SK-N-SH (cell line): ENCODE measurements at regions not wholly inside any gene's neighbourhood (a gene's known extent, or its start where the extent isn't known, plus 50 kb on each side); places are given as distances from the start of the nearest gene placed in this dataset.

Experiments used
- CTCF ChIA-PET: fragments of 300-600, 350-600 bp; formaldehyde crosslinking; extraction: SDS; loops from one replicate; lab custom pipeline; 2021; lab: Yijun Ruan, JAX
- POLR2A ChIA-PET: fragments of 350-600 bp; sonication (Branson Sonifier 250); formaldehyde crosslinking; extraction: SDS; loops from one replicate; lab custom pipeline; 2020; ENCODE audit warnings: antibody characterized with exemption, inconsistent platforms; lab: Yijun Ruan, JAX
- DNase-seq: peaks from one replicate; pipeline ENCODE4 v3.0.0; 2012
- H2AFZ ChIP-seq: fragments of 200-600 bp; sonication (generic); 2 replicates; pipeline ENCODE4 v1.8.1; 2016; ENCODE audit warnings: antibody characterized with exemption, mild to moderate bottlenecking, low read depth
- H3F3A ChIP-seq: fragments of 200-600 bp; sonication (generic); replicated peaks from 2 replicates; pipeline ENCODE3; 2016; ENCODE audit warnings: antibody characterized with exemption, mild to moderate bottlenecking; ENCODE audit not compliant: insufficient read depth
- H3K27ac ChIP-seq, 2 experiments: fragments of 200-500 bp in 1 of 2; fragments of 200-600 bp in 1 of 2; sonication (Bioruptor generic) in 1 of 2; sonication (generic), shearing (Covaris generic) in 1 of 2; 2 replicates each; pipeline versions ENCODE4 v1.5.1 to v1.6.1; 2014 to 2016; ENCODE audit warnings: low read depth in 2 of 2, inconsistent platforms in 1 of 2, low read length in 1 of 2, mild to moderate bottlenecking in 1 of 2, mixed read lengths in 1 of 2
- H3K27me3 ChIP-seq: fragments of 200-600 bp; sonication (generic), shearing (Covaris generic); 2 replicates; pipeline ENCODE4 v1.6.1; 2016; ENCODE audit warnings: mixed run types; ENCODE audit not compliant: insufficient read depth
- H3K36me3 ChIP-seq, 2 experiments: fragments of 200-500 bp in 1 of 2; fragments of 200-600 bp in 1 of 2; sonication (Bioruptor generic) in 1 of 2; sonication (generic) in 1 of 2; replicated peaks in 1 of 2; 2 replicates each; pipeline versions ENCODE3 to v1.5.1; 2014 to 2016; ENCODE audit warnings: low read length in 1 of 2, mild to moderate bottlenecking in 1 of 2; ENCODE audit not compliant: insufficient read depth in 2 of 2, control insufficient read depth in 1 of 2
- H3K4me1 ChIP-seq, 2 experiments: fragments of 200-500 bp in 1 of 2; fragments of 200-600 bp in 1 of 2; sonication (Bioruptor generic) in 1 of 2; sonication (generic), shearing (Covaris generic) in 1 of 2; 2 replicates each; pipeline versions ENCODE4 v1.5.1 to v1.6.1; 2014 to 2016; ENCODE audit warnings: low read depth in 1 of 2, low read length in 1 of 2, mixed run types in 1 of 2; ENCODE audit not compliant: insufficient read depth in 2 of 2, control insufficient read depth in 1 of 2
- H3K4me2 ChIP-seq: fragments of 200-600 bp; sonication (generic), shearing (Covaris generic); 2 replicates; pipeline ENCODE4 v1.6.1; 2017; ENCODE audit warnings: mixed run types
- H3K4me3 ChIP-seq, 2 experiments: fragments of 200-500 bp in 1 of 2; fragments of 200-600 bp in 1 of 2; sonication (Bioruptor generic) in 1 of 2; sonication (generic), shearing (Covaris generic) in 1 of 2; 2 replicates each; pipeline versions ENCODE4 v1.5.1 to v1.8.1; 2014 to 2016; ENCODE audit warnings: low read depth in 2 of 2, inconsistent platforms in 1 of 2, low read length in 1 of 2, mild to moderate bottlenecking in 1 of 2, mixed read lengths in 1 of 2, moderate library complexity in 1 of 2
- H3K79me2 ChIP-seq: fragments of 200-600 bp; sonication (generic); 2 replicates; pipeline ENCODE4 v1.8.1; 2017; ENCODE audit warnings: mild to moderate bottlenecking; ENCODE audit not compliant: insufficient read depth
- H3K9ac ChIP-seq: fragments of 200-600 bp; sonication (generic); 2 replicates; pipeline ENCODE4 v1.6.1; 2017; ENCODE audit warnings: mixed run types
- H3K9me2 ChIP-seq: fragments of 200-600 bp; sonication (generic); 2 replicates; pipeline ENCODE4 v1.6.1; 2017; ENCODE audit warnings: mixed run types
- H3K9me3 ChIP-seq: fragments of 200-600 bp; sonication (generic); 2 replicates; pipeline ENCODE4 v1.6.1; 2017; ENCODE audit warnings: mixed run types, mild to moderate bottlenecking, moderate library complexity
- H4K20me1 ChIP-seq: fragments of 200-600 bp; sonication (generic); 2 replicates; pipeline ENCODE4 v1.6.1; 2017; ENCODE audit warnings: mild to moderate bottlenecking, mixed run types; ENCODE audit not compliant: insufficient read depth
- ELF1 ChIP-seq: IDR thresholded peaks from 2 replicates; pipeline ENCODE4 v1.4.0; 2012
- EP300 ChIP-seq, 2 experiments: IDR thresholded peaks; 2 replicates each; pipeline versions ENCODE4 v1.4.0 to v1.6.1; 2012; ENCODE audit warnings: borderline replicate concordance in 1 of 2, low read depth in 1 of 2, low read length in 1 of 2
- EZH2phosphoT487 ChIP-seq: fragments of 200-600 bp; sonication (generic); IDR thresholded peaks from 2 replicates; pipeline ENCODE4 v1.6.1; 2017; ENCODE audit warnings: low read depth, mixed run types, mild to moderate bottlenecking, antibody characterized with exemption, moderate library complexity, borderline replicate concordance
- FOSL2 ChIP-seq: IDR thresholded peaks from 2 replicates; pipeline ENCODE4 v1.4.0; 2012; ENCODE audit warnings: low read depth, mild to moderate bottlenecking, moderate library complexity, borderline replicate concordance
- FOXM1 ChIP-seq: IDR thresholded peaks from 2 replicates; pipeline ENCODE4 v1.4.0; 2012; ENCODE audit warnings: low read depth, mild to moderate bottlenecking
- IRF3 ChIP-seq: fragments of 150-350 bp; IDR thresholded peaks from 2 replicates; pipeline ENCODE4 v1.6.1; 2016; ENCODE audit warnings: mild to moderate bottlenecking, low read depth, low read length
- JUND ChIP-seq: IDR thresholded peaks from 2 replicates; pipeline ENCODE4 v1.4.0; 2012
- MXI1 ChIP-seq: IDR thresholded peaks from 2 replicates; pipeline ENCODE4 v1.6.1; 2012; ENCODE audit warnings: mild to moderate bottlenecking, low read depth, low read length, improper control_type of control experiment
- NFIC ChIP-seq: IDR thresholded peaks from 2 replicates; pipeline ENCODE4 v1.4.0; 2012; ENCODE audit warnings: borderline replicate concordance
- POLR2AphosphoS5 ChIP-seq: IDR thresholded peaks from 2 replicates; pipeline ENCODE4 v1.6.1; 2012; ENCODE audit warnings: low read depth, low read length
- RAD21 ChIP-seq: IDR thresholded peaks from 2 replicates; pipeline ENCODE4 v1.6.1; 2012; ENCODE audit warnings: mild to moderate bottlenecking, low read length
- RXRA ChIP-seq: IDR thresholded peaks from 2 replicates; pipeline ENCODE4 v1.4.0; 2012; ENCODE audit warnings: low read depth, mild to moderate bottlenecking, borderline replicate concordance
- SIN3A ChIP-seq: IDR thresholded peaks from 2 replicates; pipeline ENCODE4 v1.6.1; 2012; ENCODE audit warnings: low read depth, mild to moderate bottlenecking, low read length, moderate library complexity, borderline replicate concordance
- SMC3 ChIP-seq: IDR thresholded peaks from 2 replicates; pipeline ENCODE4 v1.6.1; 2012; ENCODE audit warnings: low read depth, low read length, improper control_type of control experiment
- TCF12 ChIP-seq: IDR thresholded peaks from 2 replicates; pipeline ENCODE4 v1.4.0; 2012
- TEAD4 ChIP-seq: IDR thresholded peaks from 2 replicates; pipeline ENCODE4 v1.4.0; 2012; ENCODE audit warnings: mild to moderate bottlenecking, borderline replicate concordance; ENCODE audit not compliant: insufficient read depth
- WGBS: methylation state at CpG from one replicate; pipeline ENCODE4 v1.1.6; 2017; ENCODE audit warnings: low lambda C conversion rate; 5-methylcytosine and 5-hydroxymethylcytosine counted together
- TF ChIP-seq, protein P1 (sequence below): IDR thresholded peaks from 2 replicates; pipeline ENCODE4; 2012
- TF ChIP-seq, protein P2 (sequence below): IDR thresholded peaks from 2 replicates; pipeline ENCODE4 v1.6.1; 2012; ENCODE audit warnings: mild to moderate bottlenecking, low read depth, low read length, moderate library complexity
- TF ChIP-seq, protein P3 (sequence below): IDR thresholded peaks from 2 replicates; pipeline ENCODE4 v1.4.0; 2012; ENCODE audit warnings: low read depth, borderline replicate concordance
- TF ChIP-seq, protein P4 (sequence below): fragments of 150-350 bp; IDR thresholded peaks from 2 replicates; pipeline ENCODE4 v1.6.1; 2017; ENCODE audit warnings: antibody characterized with exemption, low read length, low read depth, borderline replicate concordance

DNA sequence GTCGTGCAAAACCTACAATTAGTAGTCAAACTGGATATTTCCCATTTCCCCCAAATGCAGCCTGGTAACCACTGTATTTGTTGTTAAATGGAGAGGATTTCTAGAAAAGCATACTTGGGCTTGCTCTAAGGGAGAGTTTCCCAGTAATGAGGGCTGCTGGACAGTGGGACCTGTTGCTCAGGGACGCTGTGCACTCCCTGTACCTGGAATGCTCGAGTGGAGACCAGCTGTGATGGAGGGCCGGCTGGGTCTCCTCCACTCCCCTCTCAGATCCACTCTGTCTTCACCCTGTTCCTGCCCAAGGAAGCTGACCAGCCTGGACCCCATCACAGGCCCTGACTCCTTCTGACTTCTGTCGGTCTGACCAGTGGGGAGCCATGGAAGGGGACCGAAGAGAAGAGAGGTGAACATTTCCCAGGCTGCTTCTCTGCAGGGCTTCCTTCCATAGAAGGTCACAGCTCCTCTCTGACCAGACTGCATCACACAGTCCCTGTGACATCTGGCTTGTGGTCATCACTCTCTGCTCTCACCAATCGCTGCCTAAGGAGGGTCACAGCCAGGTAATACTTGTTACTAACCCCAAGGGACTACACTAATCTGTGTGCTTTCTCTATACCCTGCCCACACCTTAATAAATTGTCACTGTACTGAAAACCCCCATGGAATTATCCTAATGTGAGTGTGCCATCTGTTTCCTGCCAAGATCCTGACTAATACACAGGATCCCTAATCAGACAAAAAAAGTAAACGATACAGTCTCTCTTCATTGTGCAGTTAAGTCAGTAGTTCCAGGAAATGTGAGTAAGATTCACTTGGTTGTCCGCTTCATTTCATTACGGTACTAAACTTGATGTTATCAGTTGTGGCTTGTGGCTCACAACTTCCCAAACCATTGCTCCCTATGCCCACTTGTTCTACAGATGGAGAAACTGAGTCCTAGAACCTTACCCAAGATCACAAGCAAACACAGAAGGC, 102.4 kb downstream of the CCT6B start:
- Histone ChIP-seq H3K27me3 (no peaks in the 10 kb centered on the region), H3K4me3 (no peak overlapping the region), H3K4me1 (no peaks in the 10 kb centered on the region; a peak in 1 of 4 replicates), H3K9ac (no peak overlapping the region), H4K20me1 (no peaks in the 10 kb centered on the region), H3K27ac (no peak overlapping the region), H3K36me3 (no peaks in the 10 kb centered on the region), H3K4me2 (no peak overlapping the region), H3K9me3 (no peaks in the 10 kb centered on the region), H3F3A (no peaks in the 10 kb centered on the region), H2AFZ (no peak overlapping the region), H3K79me2 (no peaks in the 10 kb centered on the region), H3K9me2 (no peaks in the 10 kb centered on the region)
- 20% methylated on average over 9 of the region's 10 CpGs for whole genome bisulfite sequencing
- DNase-seq, result no peak
- TF ChIP-seq, protein P1, sequence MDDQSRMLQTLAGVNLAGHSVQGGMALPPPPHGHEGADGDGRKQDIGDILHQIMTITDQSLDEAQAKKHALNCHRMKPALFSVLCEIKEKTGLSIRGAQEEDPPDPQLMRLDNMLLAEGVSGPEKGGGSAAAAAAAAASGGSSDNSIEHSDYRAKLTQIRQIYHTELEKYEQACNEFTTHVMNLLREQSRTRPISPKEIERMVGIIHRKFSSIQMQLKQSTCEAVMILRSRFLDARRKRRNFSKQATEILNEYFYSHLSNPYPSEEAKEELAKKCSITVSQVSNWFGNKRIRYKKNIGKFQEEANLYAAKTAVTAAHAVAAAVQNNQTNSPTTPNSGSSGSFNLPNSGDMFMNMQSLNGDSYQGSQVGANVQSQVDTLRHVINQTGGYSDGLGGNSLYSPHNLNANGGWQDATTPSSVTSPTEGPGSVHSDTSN, result no peak
- TF ChIP-seq RXRA (no peak), IRF3 (no peak), SIN3A (no peak), MXI1 (no peak), NFIC (no peak), TCF12 (no peak), JUND (no peak), RAD21 (no peak), EZH2phosphoT487 (no peak), FOXM1 (no peak), EP300 (IDR thresholded peaks at IDR 0.05; ENCODE audit: borderline replicate concordance in 1 of 2, low read depth in 1 of 2, low read length in 1 of 2) (no peak), TEAD4 (no peak), POLR2AphosphoS5 (no peak), SMC3 (no peak), ELF1 (no peak), FOSL2 (no peak)
- TF ChIP-seq, protein P2, sequence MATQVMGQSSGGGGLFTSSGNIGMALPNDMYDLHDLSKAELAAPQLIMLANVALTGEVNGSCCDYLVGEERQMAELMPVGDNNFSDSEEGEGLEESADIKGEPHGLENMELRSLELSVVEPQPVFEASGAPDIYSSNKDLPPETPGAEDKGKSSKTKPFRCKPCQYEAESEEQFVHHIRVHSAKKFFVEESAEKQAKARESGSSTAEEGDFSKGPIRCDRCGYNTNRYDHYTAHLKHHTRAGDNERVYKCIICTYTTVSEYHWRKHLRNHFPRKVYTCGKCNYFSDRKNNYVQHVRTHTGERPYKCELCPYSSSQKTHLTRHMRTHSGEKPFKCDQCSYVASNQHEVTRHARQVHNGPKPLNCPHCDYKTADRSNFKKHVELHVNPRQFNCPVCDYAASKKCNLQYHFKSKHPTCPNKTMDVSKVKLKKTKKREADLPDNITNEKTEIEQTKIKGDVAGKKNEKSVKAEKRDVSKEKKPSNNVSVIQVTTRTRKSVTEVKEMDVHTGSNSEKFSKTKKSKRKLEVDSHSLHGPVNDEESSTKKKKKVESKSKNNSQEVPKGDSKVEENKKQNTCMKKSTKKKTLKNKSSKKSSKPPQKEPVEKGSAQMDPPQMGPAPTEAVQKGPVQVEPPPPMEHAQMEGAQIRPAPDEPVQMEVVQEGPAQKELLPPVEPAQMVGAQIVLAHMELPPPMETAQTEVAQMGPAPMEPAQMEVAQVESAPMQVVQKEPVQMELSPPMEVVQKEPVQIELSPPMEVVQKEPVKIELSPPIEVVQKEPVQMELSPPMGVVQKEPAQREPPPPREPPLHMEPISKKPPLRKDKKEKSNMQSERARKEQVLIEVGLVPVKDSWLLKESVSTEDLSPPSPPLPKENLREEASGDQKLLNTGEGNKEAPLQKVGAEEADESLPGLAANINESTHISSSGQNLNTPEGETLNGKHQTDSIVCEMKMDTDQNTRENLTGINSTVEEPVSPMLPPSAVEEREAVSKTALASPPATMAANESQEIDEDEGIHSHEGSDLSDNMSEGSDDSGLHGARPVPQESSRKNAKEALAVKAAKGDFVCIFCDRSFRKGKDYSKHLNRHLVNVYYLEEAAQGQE, result no peak
- TF ChIP-seq, protein P3, sequence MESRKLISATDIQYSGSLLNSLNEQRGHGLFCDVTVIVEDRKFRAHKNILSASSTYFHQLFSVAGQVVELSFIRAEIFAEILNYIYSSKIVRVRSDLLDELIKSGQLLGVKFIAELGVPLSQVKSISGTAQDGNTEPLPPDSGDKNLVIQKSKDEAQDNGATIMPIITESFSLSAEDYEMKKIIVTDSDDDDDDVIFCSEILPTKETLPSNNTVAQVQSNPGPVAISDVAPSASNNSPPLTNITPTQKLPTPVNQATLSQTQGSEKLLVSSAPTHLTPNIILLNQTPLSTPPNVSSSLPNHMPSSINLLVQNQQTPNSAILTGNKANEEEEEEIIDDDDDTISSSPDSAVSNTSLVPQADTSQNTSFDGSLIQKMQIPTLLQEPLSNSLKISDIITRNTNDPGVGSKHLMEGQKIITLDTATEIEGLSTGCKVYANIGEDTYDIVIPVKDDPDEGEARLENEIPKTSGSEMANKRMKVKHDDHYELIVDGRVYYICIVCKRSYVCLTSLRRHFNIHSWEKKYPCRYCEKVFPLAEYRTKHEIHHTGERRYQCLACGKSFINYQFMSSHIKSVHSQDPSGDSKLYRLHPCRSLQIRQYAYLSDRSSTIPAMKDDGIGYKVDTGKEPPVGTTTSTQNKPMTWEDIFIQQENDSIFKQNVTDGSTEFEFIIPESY, result no peak
- TF ChIP-seq, protein P4, sequence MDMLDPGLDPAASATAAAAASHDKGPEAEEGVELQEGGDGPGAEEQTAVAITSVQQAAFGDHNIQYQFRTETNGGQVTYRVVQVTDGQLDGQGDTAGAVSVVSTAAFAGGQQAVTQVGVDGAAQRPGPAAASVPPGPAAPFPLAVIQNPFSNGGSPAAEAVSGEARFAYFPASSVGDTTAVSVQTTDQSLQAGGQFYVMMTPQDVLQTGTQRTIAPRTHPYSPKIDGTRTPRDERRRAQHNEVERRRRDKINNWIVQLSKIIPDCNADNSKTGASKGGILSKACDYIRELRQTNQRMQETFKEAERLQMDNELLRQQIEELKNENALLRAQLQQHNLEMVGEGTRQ, result no peak
- ChIA-PET CTCF (interaction anchor here (1.3 to 1.5 kb wide), 2 partner anchors 12 to 41 kb away, joined by 3 read pairs; no protein-coding TSS in a partner anchor), POLR2A (no interaction called here)
